ENCODE measurements at regions not wholly inside any gene's neighbourhood (a gene's known extent, or its start where the extent isn't known, plus 50 kb on each side); places are given as distances from the start of the nearest gene placed in this dataset.
"Not testable (repeated sequence)": the region's sequence is repeated elsewhere in the genome, so short reads cannot be mapped to it uniquely, and the experiment has no call there.

DNA sequence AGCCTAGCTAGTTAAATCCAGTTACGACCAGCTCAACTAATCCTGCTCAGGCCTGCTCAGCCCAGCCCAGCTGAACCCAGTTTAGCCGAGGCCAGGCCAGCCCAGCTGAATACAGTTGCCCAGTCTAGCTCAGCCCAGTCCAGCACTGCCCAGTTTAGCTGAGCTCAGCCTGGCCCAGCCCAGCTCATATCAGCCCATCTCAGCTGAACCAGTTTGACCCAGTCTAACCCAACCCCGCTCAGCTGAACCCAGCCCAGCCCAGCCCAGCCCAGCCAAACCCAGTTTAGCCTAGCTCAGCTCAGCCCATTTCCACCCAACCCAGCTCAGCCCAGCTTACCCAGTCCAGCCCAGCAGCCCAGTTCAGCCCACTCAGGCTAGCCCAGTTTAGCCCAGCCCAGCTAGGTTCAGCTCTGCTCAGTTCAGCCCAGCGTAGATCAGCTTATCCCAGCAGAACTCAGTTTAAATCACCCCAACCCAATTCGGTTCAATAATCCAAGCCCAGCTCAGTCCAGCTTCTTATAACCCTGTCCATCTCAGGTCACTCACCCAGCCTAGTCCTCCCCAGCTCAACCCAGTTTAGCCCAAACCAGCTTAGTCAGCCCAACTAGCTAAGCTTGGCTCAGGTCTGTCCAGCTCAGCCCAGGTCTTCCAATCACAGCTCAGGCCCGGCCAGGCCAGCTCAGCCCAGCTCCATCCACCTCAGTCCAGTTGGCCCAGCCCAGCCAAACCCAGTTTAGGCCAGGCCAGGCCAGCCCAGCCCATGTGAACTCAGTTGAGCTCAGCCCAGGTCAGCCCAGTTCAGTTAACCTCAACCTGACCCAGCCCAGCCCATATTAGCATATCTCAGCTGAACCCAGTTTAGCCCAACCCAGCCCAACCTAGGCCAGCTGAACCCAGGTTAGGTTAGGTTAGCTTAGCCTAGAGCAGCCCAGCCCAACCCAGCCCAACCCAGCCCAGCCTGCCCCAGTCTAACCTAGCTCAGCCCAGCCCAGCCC is 76.7 kb downstream of the TMEM121 start:
- Histone ChIP-seq H3K4me2 (no peak overlapping the region), H3K4me1 (no peaks in the 10 kb centered on the region), H3K9me3 (no peaks in the 10 kb centered on the region), H3K27ac (no peak overlapping the region), H3K4me3 (no peak overlapping the region)
- 0 out of 6 replicates have a peak, but pooled peaks of 1 of the 2 experiments have one; percentile 5 for ATAC-seq
- TF ChIP-seq ZNF302 (CRISPR knock-in tag; IDR thresholded peaks at IDR 0.05) (no peak), NPAS2 (CRISPR knock-in tag; IDR thresholded peaks at IDR 0.05; ENCODE audit: borderline replicate concordance) (no peak), TP53 (CRISPR knock-in tag; IDR thresholded peaks at IDR 0.05) (no peak), HDAC2 (IDR thresholded peaks at IDR 0.05) (no peak), POLR2A (IDR thresholded peaks at IDR 0.05; ENCODE audit: low read length) (no peak)
- TF ChIP-seq, protein P1, sequence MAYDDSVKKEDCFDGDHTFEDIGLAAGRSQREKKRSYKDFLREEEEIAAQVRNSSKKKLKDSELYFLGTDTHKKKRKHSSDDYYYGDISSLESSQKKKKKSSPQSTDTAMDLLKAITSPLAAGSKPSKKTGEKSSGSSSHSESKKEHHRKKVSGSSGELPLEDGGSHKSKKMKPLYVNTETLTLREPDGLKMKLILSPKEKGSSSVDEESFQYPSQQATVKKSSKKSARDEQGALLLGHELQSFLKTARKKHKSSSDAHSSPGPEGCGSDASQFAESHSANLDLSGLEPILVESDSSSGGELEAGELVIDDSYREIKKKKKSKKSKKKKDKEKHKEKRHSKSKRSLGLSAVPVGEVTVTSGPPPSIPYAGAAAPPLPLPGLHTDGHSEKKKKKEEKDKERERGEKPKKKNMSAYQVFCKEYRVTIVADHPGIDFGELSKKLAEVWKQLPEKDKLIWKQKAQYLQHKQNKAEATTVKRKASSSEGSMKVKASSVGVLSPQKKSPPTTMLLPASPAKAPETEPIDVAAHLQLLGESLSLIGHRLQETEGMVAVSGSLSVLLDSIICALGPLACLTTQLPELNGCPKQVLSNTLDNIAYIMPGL (CRISPR knock-in tag; IDR thresholded peaks at IDR 0.05; ENCODE audit: borderline replicate concordance): no peak
- ChIA-PET POLR2A (no interaction called here), CTCF (interaction anchor here (0.8 kb wide), 1 partner anchor 329 kb away, joined by 3 read pairs; no protein-coding TSS in a partner anchor)
- FAIRE-seq: no peak
- DNase-seq (ENCODE audit: low read depth in 1 of 2, low spot score in 1 of 2): no peak
- 72% methylated on average over 6 of the region's 6 CpGs for WGBS (ENCODE audit: missing lambda C conversion rate)

DNA sequence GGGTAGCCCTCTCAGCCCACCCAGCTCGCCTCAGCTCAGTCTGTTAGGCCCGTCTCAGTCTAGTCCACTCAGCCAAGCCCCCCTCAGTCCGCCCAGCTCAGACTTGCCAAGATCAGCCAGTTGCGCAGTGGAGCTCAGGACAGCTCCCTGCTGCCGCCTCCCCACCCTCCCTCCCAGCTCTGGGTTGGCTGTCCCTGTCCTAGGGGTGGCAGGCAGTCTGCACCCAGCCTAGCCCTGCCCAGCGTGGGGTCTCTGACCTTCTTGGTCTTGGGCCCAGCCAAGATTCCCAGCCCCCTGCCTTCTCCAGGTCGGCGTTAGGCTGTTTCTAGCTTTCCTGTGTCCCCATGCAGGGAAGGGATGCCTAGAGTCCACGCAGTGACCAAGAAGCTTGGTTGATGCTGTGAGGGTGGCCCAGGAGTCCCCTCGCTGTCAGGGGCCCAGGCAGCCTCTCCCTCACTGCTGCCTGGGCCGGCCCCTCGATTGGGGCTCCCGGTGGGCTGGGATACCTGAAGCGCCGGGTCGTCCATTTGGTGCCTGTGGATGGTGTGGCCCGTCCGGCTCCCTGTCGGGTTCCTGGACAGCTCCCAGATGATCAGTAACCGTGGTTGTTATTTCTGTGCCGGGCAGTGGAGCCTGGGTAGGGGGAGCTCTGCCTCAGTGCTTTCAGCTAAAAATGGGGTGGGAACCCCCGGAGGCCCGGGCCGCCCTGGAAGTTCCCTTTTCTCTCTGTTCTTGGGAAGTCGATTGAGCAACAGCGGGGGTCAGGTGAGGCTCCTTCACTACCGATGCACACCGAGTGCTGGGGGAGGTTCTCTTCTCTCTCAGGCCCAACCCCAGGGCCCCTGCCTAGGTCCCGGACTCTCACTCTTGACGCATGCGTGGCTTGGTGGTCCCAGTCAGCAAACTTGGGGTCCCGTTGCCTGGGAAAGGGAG is 78.4 kb downstream of the TMEM121 start:
- H3K4me2 ChIP-seq; DNase-seq (ENCODE audit: low read depth in 1 of 2, low spot score in 1 of 2); CTCF ChIA-PET; H3K9me3 ChIP-seq; H3K4me3 ChIP-seq; H3K4me1 ChIP-seq; POLR2A ChIA-PET; FAIRE-seq; ATAC-seq; H3K27ac ChIP-seq: not testable (repeated sequence)
- 46% methylated on average over 18 of the region's 32 CpGs for WGBS (ENCODE audit: missing lambda C conversion rate)

DNA sequence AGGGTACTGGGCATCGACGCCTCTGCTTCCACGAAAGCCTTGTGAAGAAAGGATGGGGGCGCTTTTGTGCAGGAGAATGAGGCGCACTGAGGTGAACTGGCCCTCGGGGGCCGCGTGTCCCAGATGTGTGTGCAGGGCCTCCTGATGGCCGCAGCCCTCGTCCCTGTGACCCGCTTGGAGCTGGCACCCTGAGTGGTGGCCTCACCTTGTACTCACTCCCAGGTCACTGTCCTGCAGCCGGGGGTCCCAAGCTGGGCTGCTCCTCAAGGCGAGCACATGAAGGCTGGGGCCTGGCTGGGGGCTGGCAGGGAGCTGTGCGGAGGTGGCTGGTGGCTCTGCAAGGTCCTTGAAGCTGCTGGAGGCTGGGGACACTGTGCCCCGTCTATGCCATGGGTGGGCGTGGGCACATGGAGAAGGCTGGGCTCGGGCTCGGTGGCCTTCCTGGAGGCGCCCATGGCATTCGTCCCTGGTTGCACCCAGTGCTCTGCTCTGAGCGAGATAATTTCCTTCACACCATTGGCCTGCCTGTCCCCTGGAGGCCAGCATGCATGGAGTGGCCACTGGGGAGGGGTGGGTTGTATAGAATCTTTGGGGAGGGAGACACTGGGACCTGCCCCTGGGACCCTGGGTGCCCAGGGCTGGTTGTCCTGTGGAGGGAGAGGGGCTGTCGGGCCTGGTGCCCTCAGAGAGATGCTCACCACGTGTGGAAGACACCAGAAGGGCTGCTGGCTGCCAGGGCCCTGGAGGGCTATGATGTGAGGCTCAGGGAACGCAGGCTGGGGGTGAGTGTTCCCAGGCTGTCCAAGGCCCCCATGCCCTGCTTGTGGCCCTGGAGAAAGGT is 79.3 kb downstream of the TMEM121 start:
- Histone ChIP-seq H3K27ac (no peak overlapping the region), H3K4me2 (no peak overlapping the region), H3K9me3 (no peaks in the 10 kb centered on the region), H3K4me3 (no peak overlapping the region), H3K4me1 (no peaks in the 10 kb centered on the region)
- CTCF ChIA-PET: no interaction called here
- no peak for FAIRE-seq
- DNase-seq (ENCODE audit: low read depth in 1 of 2, low spot score in 1 of 2): no peak
- TF ChIP-seq CHD4 (IDR thresholded peaks at IDR 0.05; ENCODE audit: borderline replicate concordance) (no peak), CHD2 (IDR thresholded peaks at IDR 0.05; ENCODE audit: low read length, partially characterized antibody) (no peak), RNF2 (IDR thresholded peaks at IDR 0.05; ENCODE audit: borderline replicate concordance, low read depth) (no peak), SMC3 (IDR thresholded peaks at IDR 0.05) (no peak), JUNB (IDR thresholded peaks at IDR 0.05) (no peak), ZFP36 (IDR thresholded peaks at IDR 0.05; ENCODE audit: borderline replicate concordance, partially characterized antibody) (no peak), POLR2A (IDR thresholded peaks at IDR 0.05; ENCODE audit: low read length) (no peak), GATA3 (IDR thresholded peaks at IDR 0.05; ENCODE audit: borderline replicate concordance) (no peak), EP300 (IDR thresholded peaks at IDR 0.05) (no peak), SREBF2 (IDR thresholded peaks at IDR 0.05) (no peak), HEYL (CRISPR knock-in tag; IDR thresholded peaks at IDR 0.05) (no peak)
- TF ChIP-seq, protein P2, sequence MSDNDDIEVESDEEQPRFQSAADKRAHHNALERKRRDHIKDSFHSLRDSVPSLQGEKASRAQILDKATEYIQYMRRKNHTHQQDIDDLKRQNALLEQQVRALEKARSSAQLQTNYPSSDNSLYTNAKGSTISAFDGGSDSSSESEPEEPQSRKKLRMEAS (IDR thresholded peaks at IDR 0.05): no peak
- TF ChIP-seq, protein P1 (CRISPR knock-in tag; IDR thresholded peaks at IDR 0.05; ENCODE audit: borderline replicate concordance): no peak
- no peak for ATAC-seq
- 60% methylated on average over 14 of the region's 24 CpGs for WGBS (ENCODE audit: missing lambda C conversion rate)
- POLR2A ChIA-PET: no interaction called here

DNA sequence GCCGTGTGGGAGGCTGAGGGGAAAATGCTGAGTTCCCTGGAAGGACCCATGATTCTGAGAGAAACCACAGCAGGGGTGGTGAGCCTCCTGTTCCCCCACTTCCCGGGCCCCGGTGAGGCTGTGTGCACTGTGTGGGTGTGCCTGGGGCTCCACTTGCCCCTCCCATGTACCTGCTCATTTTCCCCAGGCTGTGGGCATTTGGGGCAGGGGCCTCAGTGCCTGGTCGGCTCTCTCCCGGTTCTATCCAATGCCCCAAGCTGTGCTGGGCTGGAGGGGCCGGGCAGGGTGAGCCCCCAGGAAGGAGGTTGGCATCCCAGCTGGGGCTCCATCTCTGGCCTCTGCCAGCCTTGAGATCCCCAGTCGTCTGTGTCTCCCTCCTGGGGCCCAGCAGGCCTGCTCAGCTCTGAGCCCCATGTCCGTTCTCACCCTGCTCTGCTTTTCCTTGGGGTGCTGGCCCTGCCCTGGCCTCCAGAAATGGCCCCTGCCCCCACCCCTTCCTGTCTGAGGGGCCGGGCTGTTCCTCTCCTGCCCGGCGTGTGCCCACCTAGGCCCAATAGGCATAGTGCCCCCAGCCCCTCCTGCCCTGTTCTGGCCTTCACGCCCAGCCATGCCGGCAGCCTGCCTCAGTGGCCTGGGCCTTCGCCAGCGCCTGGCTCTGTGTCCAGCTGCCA is 80.1 kb downstream of the TMEM121 start:
- 30% methylated on average over 8 of the region's 15 CpGs for whole genome bisulfite sequencing (ENCODE audit: missing lambda C conversion rate)
- H3K4me3 ChIP-seq; H3K4me2 ChIP-seq; ATAC-seq; H3K27ac ChIP-seq; DNase-seq (ENCODE audit: low read depth in 1 of 2, low spot score in 1 of 2); H3K9me3 ChIP-seq; CTCF ChIA-PET; FAIRE-seq; POLR2A ChIA-PET; H3K4me1 ChIP-seq: not testable (repeated sequence)

DNA sequence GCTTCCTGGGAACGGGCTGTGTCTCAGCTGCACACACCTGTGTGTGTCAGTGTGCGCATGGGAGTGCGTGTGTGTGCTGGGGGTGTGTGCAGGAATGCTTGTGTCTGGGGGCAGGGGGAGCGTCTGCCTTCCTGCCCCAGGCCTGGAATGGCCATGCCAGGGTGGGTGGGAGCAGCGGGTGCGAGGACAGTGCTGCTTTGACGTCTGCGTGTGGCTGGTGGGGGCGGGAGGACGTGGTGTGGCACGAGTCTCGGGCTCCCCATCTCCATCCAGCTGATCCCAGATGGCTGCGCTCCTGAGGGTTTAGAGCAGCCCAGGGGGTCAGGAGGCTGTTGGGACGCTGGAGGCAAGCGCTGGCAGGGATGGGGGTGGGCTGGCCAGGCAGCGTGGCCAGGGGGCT is 80.6 kb downstream of the TMEM121 start:
- FAIRE-seq; H3K4me1 ChIP-seq; H3K27ac ChIP-seq; H3K4me2 ChIP-seq; DNase-seq (ENCODE audit: low read depth in 1 of 2, low spot score in 1 of 2); H3K9me3 ChIP-seq; POLR2A ChIA-PET; H3K4me3 ChIP-seq; CTCF ChIA-PET; ATAC-seq: not testable (repeated sequence)
- no CpG with 5 or more reads among the region's 16 CpGs for WGBS (ENCODE audit: missing lambda C conversion rate)
